H1 (cell line): ENCODE measurements at regions not wholly inside any gene's neighbourhood (a gene's known extent, or its start where the extent isn't known, plus 50 kb on each side); places are given as distances from the start of the nearest gene placed in this dataset.
A peak's percentile ranks its signal among the peaks of the same experiment; 100 is the strongest.

ENCODE experiments used
- CTCF ChIA-PET: fragments of 300-600 bp; sonication (Branson Sonifier 250); formaldehyde crosslinking; loops from one replicate; lab custom pipeline; 2021; ENCODE audit not compliant: partially characterized antibody; lab: Charles Lee
- POLR2A ChIA-PET: fragments of 300-600 bp; sonication (Branson Sonifier 250); formaldehyde crosslinking; loops from one replicate; lab custom pipeline; 2021; ENCODE audit warnings: inconsistent platforms; ENCODE audit not compliant: partially characterized antibody; lab: Charles Lee
- DNase-seq, 2 experiments: peaks; one replicate each; pipeline versions ENCODE4 v3.0.0 to v3.0.0-alpha.2; 2010 to 2022; ENCODE audit warnings: low spot score in 2 of 2, low read depth in 1 of 2, mixed read lengths in 1 of 2
- FAIRE-seq: peaks from 2 replicates; lab custom pipeline; 2011; peaks lifted over from hg19 to GRCh38; lab: Jason Lieb, UNC
- H2AFZ ChIP-seq: 2 replicates; pipeline ENCODE4 v1.8.1; 2012; ENCODE audit warnings: low read length, inconsistent platforms
- H2AK5ac ChIP-seq: 2 replicates; pipeline ENCODE4 v1.6.1; 2013; ENCODE audit warnings: low read depth, low read length
- H2BK120ac ChIP-seq: replicated peaks from 2 replicates; pipeline ENCODE3; 2013; ENCODE audit warnings: low read depth, low read length, inconsistent platforms
- H2BK12ac ChIP-seq: 2 replicates; pipeline ENCODE4 v1.6.1; 2013; ENCODE audit warnings: low read depth, low read length
- H2BK15ac ChIP-seq: 2 replicates; pipeline ENCODE4 v1.6.1; 2013; ENCODE audit warnings: low read length
- H2BK20ac ChIP-seq: 2 replicates; pipeline ENCODE4 v1.6.1; 2013; ENCODE audit warnings: low read length
- H2BK5ac ChIP-seq: 2 replicates; pipeline ENCODE4 v1.6.1; 2013; ENCODE audit warnings: low read depth, low read length
- H3K14ac ChIP-seq: 2 replicates; pipeline ENCODE4 v1.6.1; 2013; ENCODE audit warnings: inconsistent platforms; ENCODE audit not compliant: insufficient read length
- H3K18ac ChIP-seq: 2 replicates; pipeline ENCODE4 v1.6.1; 2013; ENCODE audit warnings: low read length; ENCODE audit errors: extremely low read depth
- H3K23ac ChIP-seq: 2 replicates; pipeline ENCODE4 v1.6.1; 2013; ENCODE audit warnings: inconsistent platforms; ENCODE audit not compliant: insufficient read length
- H3K23me2 ChIP-seq: 2 replicates; pipeline ENCODE4 v1.6.1; 2013; ENCODE audit warnings: low read depth, low read length
- H3K27ac ChIP-seq: 2 replicates; pipeline ENCODE4 v1.6.1; 2011; ENCODE audit warnings: low read depth, low read length, inconsistent platforms
- H3K27me3 ChIP-seq, 4 experiments: replicated peaks in 1 of 4; 1 replicate in 1 of 4; 2 replicates in 3 of 4; pipeline versions ENCODE4 v1.6.1 to v1.8.1; 2011 to 2013; ENCODE audit warnings: low read length in 3 of 4, mild to moderate bottlenecking in 3 of 4, inconsistent platforms in 2 of 4, mixed read lengths in 2 of 4, moderate library complexity in 1 of 4; ENCODE audit not compliant: control insufficient read depth in 3 of 4, insufficient read depth in 3 of 4; ENCODE audit errors: extremely low read depth in 1 of 4
- H3K36me3 ChIP-seq, 4 experiments: 2 replicates each; pipeline versions ENCODE4 v1.6.1 to v1.8.1; 2011 to 2013; ENCODE audit warnings: mild to moderate bottlenecking in 4 of 4, low read length in 3 of 4, moderate library complexity in 2 of 4, control low read depth in 1 of 4, inconsistent platforms in 1 of 4; ENCODE audit not compliant: insufficient read depth in 4 of 4, control insufficient read depth in 2 of 4
- H3K4ac ChIP-seq: replicated peaks from 2 replicates; pipeline ENCODE3; 2013; ENCODE audit warnings: low read length, low read depth, mixed read lengths, inconsistent platforms; ENCODE audit not compliant: insufficient read length
- H3K4me1 ChIP-seq, 4 experiments: replicated peaks in 1 of 4; 1 replicate in 1 of 4; 2 replicates in 3 of 4; pipeline versions ENCODE4 v1.6.1 to v1.8.1; 2011 to 2013; ENCODE audit warnings: low read length in 3 of 4, inconsistent platforms in 2 of 4, mixed read lengths in 1 of 4; ENCODE audit not compliant: insufficient read depth in 4 of 4, control insufficient read depth in 3 of 4
- H3K4me2 ChIP-seq, 2 experiments: 2 replicates each; pipeline versions ENCODE4 v1.6.1 to v1.8.1; 2011 to 2013; ENCODE audit warnings: low read depth in 2 of 2, low read length in 2 of 2, control low read depth in 1 of 2, inconsistent platforms in 1 of 2, mild to moderate bottlenecking in 1 of 2; ENCODE audit not compliant: insufficient read depth in 1 of 2
- H3K4me3 ChIP-seq, 4 experiments: fragments of 200-600, 300-600 bp in 1 of 4; sonication (generic), shearing (Covaris generic), sonication (Bioruptor Twin) in 1 of 4; 2 replicates each; pipeline versions ENCODE4 v1.5.1 to v1.8.1; 2011 to 2016; ENCODE audit warnings: low read length in 4 of 4, low read depth in 3 of 4, control low read depth in 2 of 4, inconsistent platforms in 2 of 4, mild to moderate bottlenecking in 2 of 4, mixed read lengths in 1 of 4, moderate library complexity in 1 of 4; ENCODE audit not compliant: insufficient read depth in 2 of 4; ENCODE audit errors: extremely low read depth in 1 of 4
- H3K56ac ChIP-seq: replicated peaks from 2 replicates; pipeline ENCODE3; 2013; ENCODE audit warnings: low read depth, mild to moderate bottlenecking, mixed read lengths, low read length, inconsistent platforms; ENCODE audit not compliant: insufficient read length
- H3K79me1 ChIP-seq: 2 replicates; pipeline ENCODE4 v1.6.1; 2013; ENCODE audit warnings: low read depth, low read length, control low read depth
- H3K79me2 ChIP-seq, 2 experiments: 2 replicates each; pipeline versions ENCODE4 v1.6.1 to v1.8.1; 2012 to 2013; ENCODE audit warnings: low read length in 2 of 2, mild to moderate bottlenecking in 2 of 2, inconsistent platforms in 1 of 2; ENCODE audit not compliant: insufficient read depth in 2 of 2, control insufficient read depth in 1 of 2
- H3K9ac ChIP-seq, 4 experiments: replicated peaks in 1 of 4; 1 replicate in 1 of 4; 2 replicates in 3 of 4; pipeline versions ENCODE4 v1.6.1 to v1.8.1; 2011 to 2013; ENCODE audit warnings: low read depth in 3 of 4, low read length in 3 of 4, control low read depth in 2 of 4, mild to moderate bottlenecking in 2 of 4, moderate library complexity in 2 of 4, inconsistent platforms in 1 of 4; ENCODE audit errors: extremely low read depth in 1 of 4
- H3K9me3 ChIP-seq, 2 experiments: 2 replicates each; pipeline versions ENCODE4 v1.6.1 to v1.8.1; 2012 to 2013; ENCODE audit warnings: mild to moderate bottlenecking in 2 of 2, moderate library complexity in 2 of 2, control low read depth in 1 of 2, inconsistent platforms in 1 of 2, low read depth in 1 of 2, low read length in 1 of 2, mixed read lengths in 1 of 2; ENCODE audit not compliant: insufficient read depth in 2 of 2
- H4K20me1 ChIP-seq, 2 experiments: replicated peaks in 1 of 2; 2 replicates each; pipeline versions ENCODE3 to v1.8.1; 2011 to 2013; ENCODE audit warnings: inconsistent platforms in 2 of 2, low read length in 2 of 2, mild to moderate bottlenecking in 1 of 2; ENCODE audit not compliant: insufficient read depth in 2 of 2, control insufficient read depth in 1 of 2
- H4K5ac ChIP-seq: 2 replicates; pipeline ENCODE4 v1.6.1; 2013; ENCODE audit warnings: low read length, low read depth, mixed read lengths, inconsistent platforms; ENCODE audit not compliant: insufficient read length
- H4K8ac ChIP-seq: 2 replicates; pipeline ENCODE4 v1.8.0; 2013; ENCODE audit warnings: mild to moderate bottlenecking, moderate library complexity, low read length, inconsistent platforms; ENCODE audit not compliant: insufficient read depth; ENCODE audit errors: extremely low read depth
- H4K91ac ChIP-seq: replicated peaks from 2 replicates; pipeline ENCODE3; 2013; ENCODE audit warnings: low read length, mixed read lengths, inconsistent platforms; ENCODE audit not compliant: insufficient read length
- ATF2 ChIP-seq: IDR thresholded peaks from 2 replicates; pipeline ENCODE4 v1.6.1; 2012; ENCODE audit warnings: low read length, inconsistent platforms
- EGR1 ChIP-seq: IDR thresholded peaks from 2 replicates; pipeline ENCODE4 v1.6.1; 2011; ENCODE audit warnings: low read depth, low read length, borderline replicate concordance
- KDM1A ChIP-seq: fragments of 200-600, 300-600 bp; sonication (generic); IDR thresholded peaks from 2 replicates; pipeline ENCODE4 v1.7.1; 2016; ENCODE audit warnings: mild to moderate bottlenecking, low read length, borderline replicate concordance
- MAFK ChIP-seq: IDR thresholded peaks from 2 replicates; pipeline ENCODE4 v1.6.1; 2012; ENCODE audit warnings: low read depth, mild to moderate bottlenecking, improper control_type of control experiment, low read length
- WGBS, 2 experiments: shearing (Covaris generic) in 1 of 2; methylation state at CpG; one replicate each; pipeline versions ENCODE4 v1.1.6 to v1.1.7; 2013 to 2015; ENCODE audit warnings: low lambda C conversion rate in 2 of 2, mixed read lengths in 2 of 2, inconsistent platforms in 1 of 2, low coverage in 1 of 2, missing lambda C conversion rate in 1 of 2; ENCODE audit not compliant: insufficient replicate concordance in 2 of 2, insufficient coverage in 1 of 2, insufficient read length in 1 of 2; ENCODE audit errors: extremely low coverage in 1 of 2, missing lambda C conversion rate in 1 of 2; 5-methylcytosine and 5-hydroxymethylcytosine counted together

GRCh38 chr3:79542-79941 is 117.0 kb upstream of the CHL1 start:
- TF ChIP-seq ATF2 (no peak), MAFK (peak; percentile 58; the same call in 1 of the 2 replicates), KDM1A (no peak), EGR1 (no peak)
- TF ChIP-seq, all 59 proteins: peak for 1
- Histone ChIP-seq H3K9me3 (no peaks in the 10 kb centered on the region), H3K79me2 (no peaks in the 10 kb centered on the region), H3K9ac (no peak overlapping the region), H2BK120ac (no peak overlapping the region), H3K18ac (no peak overlapping the region), H3K79me1 (no peaks in the 10 kb centered on the region), H2BK15ac (no peak overlapping the region), H3K56ac (no peak overlapping the region), H4K8ac (no peak overlapping the region), H2AK5ac (no peak overlapping the region), H4K20me1 (no peaks in the 10 kb centered on the region), H4K5ac (no peak overlapping the region), H3K4ac (no peak overlapping the region), H3K27ac (no peak overlapping the region), H3K14ac (no peak overlapping the region), H3K23ac (no peak overlapping the region), H4K91ac (no peak overlapping the region), H3K23me2 (no peaks in the 10 kb centered on the region), H3K4me3 (no peak overlapping the region), H2BK20ac (no peak overlapping the region), H3K27me3 (no peaks in the 10 kb centered on the region), H2BK12ac (no peak overlapping the region), H3K36me3 (no peaks in the 10 kb centered on the region), H2BK5ac (no peak overlapping the region), H3K4me1 (no peaks in the 10 kb centered on the region), H2AFZ (no peak overlapping the region), H3K4me2 (no peak overlapping the region)
- no peak for DNase-seq
- WGBS, 2 experiments = 80% methylated on average over 2 of the region's 2 CpGs; no CpG with 5 or more reads in 1 of the 2 experiments
- CTCF ChIA-PET = interaction anchor here (1.0 kb wide), 1 partner anchor 25 kb away, joined by 3 read pairs; no protein-coding TSS in a partner anchor
- POLR2A ChIA-PET = no interaction called here
- no peak for FAIRE-seq
